HEK293T (cell line): ENCODE measurements at regions not wholly inside any gene's neighbourhood (a gene's known extent, or its start where the extent isn't known, plus 50 kb on each side); places are given as distances from the start of the nearest gene placed in this dataset.

Experiments
- ARNT ChIP-seq: fragments of 450-650 bp; IDR thresholded peaks from 2 replicates; pipeline ENCODE4 v1.6.1; 2017; ENCODE audit warnings: mild to moderate bottlenecking
- BHLHE40 ChIP-seq: fragments of 450-650 bp; IDR thresholded peaks from 2 replicates; pipeline ENCODE4 v1.6.1; 2016; ENCODE audit warnings: mild to moderate bottlenecking, moderate library complexity, borderline replicate concordance
- ELF4 ChIP-seq: fragments of 450-650 bp; IDR thresholded peaks from 2 replicates; pipeline ENCODE4 v1.6.1; 2017; ENCODE audit warnings: antibody characterized with exemption
- FOXA1 ChIP-seq: fragments of 450-650 bp; IDR thresholded peaks from 2 replicates; pipeline ENCODE4 v1.6.1; 2016; ENCODE audit warnings: mild to moderate bottlenecking
- FOXK2 ChIP-seq: fragments of 450-650 bp; IDR thresholded peaks from 2 replicates; pipeline ENCODE4 v1.6.1; 2016; ENCODE audit warnings: mild to moderate bottlenecking
- FOXM1 ChIP-seq: fragments of 450-650 bp; IDR thresholded peaks from 2 replicates; pipeline ENCODE4 v1.6.1; 2017; ENCODE audit warnings: mild to moderate bottlenecking, borderline replicate concordance
- HDGF ChIP-seq: fragments of 450-650 bp; IDR thresholded peaks from 2 replicates; pipeline ENCODE4 v1.6.1; 2017; ENCODE audit warnings: antibody characterized with exemption, borderline replicate concordance
- L3MBTL2 ChIP-seq: fragments of 450-650 bp; conservative IDR thresholded peaks from 2 replicates; pipeline ENCODE4 v1.6.1; 2016; ENCODE audit warnings: mild to moderate bottlenecking
- LEF1 ChIP-seq: fragments of 450-650 bp; IDR thresholded peaks from 2 replicates; pipeline ENCODE4 v1.6.1; 2017; ENCODE audit warnings: mild to moderate bottlenecking, borderline replicate concordance
- NFRKB ChIP-seq: fragments of 450-650 bp; IDR thresholded peaks from 2 replicates; pipeline ENCODE4 v1.6.1; 2016; ENCODE audit warnings: mild to moderate bottlenecking, moderate library complexity
- SP1 ChIP-seq: fragments of 450-650 bp; IDR thresholded peaks from 2 replicates; pipeline ENCODE4 v1.6.1; 2017
- SUZ12 ChIP-seq: fragments of 450-650 bp; IDR thresholded peaks from 2 replicates; pipeline ENCODE4 v1.6.1; 2016; ENCODE audit warnings: mild to moderate bottlenecking
- ZNF384 ChIP-seq: fragments of 450-650 bp; IDR thresholded peaks from 2 replicates; pipeline ENCODE4 v1.6.1; 2016
- TF ChIP-seq, protein P1 (sequence below): fragments of 450-650 bp; IDR thresholded peaks from 2 replicates; pipeline ENCODE4 v1.6.1; 2016

DNA sequence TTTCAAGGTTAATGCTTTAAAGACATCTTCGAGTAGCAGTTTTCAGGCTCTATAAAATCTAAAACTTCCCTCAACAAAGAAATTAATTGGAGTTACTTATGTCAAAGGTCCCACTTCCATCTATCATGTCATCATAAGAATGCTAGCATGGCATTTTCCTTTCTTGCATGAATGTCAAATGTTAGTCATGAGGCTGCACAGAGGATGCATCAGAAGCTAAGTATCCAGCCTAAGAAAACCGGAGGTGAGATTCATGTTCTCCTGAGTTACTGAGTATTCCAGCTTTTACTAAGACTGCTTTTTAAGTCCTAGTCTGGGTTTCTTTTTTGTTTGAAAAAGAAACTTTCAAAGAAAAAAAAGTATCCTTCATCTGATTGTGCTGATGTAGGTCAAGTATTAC lies 130.6 kb upstream of the CDH19 start:
- TF ChIP-seq NFRKB (no peak), SP1 (no peak), LEF1 (no peak), BHLHE40 (no peak), ZNF384 (no peak), SUZ12 (no peak), FOXA1 (no peak), ELF4 (no peak), FOXM1 (no peak), FOXK2 (no peak), L3MBTL2 (no peak), ARNT (no peak), HDGF (no peak)
- TF ChIP-seq, protein P1, sequence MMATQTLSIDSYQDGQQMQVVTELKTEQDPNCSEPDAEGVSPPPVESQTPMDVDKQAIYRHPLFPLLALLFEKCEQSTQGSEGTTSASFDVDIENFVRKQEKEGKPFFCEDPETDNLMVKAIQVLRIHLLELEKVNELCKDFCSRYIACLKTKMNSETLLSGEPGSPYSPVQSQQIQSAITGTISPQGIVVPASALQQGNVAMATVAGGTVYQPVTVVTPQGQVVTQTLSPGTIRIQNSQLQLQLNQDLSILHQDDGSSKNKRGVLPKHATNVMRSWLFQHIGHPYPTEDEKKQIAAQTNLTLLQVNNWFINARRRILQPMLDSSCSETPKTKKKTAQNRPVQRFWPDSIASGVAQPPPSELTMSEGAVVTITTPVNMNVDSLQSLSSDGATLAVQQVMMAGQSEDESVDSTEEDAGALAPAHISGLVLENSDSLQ, result no peak
